Stomach smooth muscle (tissue), 2 donors: ENCODE measurements at regions not wholly inside any gene's neighbourhood (a gene's known extent, or its start where the extent isn't known, plus 50 kb on each side); places are given as distances from the start of the nearest gene placed in this dataset.

ENCODE experiments used
- H3K27ac ChIP-seq: one replicate; pipeline ENCODE4 v1.7.0; 2013; ENCODE audit warnings: mild to moderate bottlenecking, low read length, inconsistent platforms
- H3K27me3 ChIP-seq, 2 donors: one replicate each; pipeline ENCODE4 v1.7.0; 2013; ENCODE audit warnings: low read length in 2 of 2; ENCODE audit not compliant: insufficient read depth in 2 of 2, control insufficient read depth in 1 of 2
- H3K36me3 ChIP-seq, 2 donors: one replicate each; pipeline ENCODE4 v1.7.0; 2013; ENCODE audit warnings: low read length in 2 of 2; ENCODE audit not compliant: control insufficient read depth in 2 of 2, insufficient read depth in 2 of 2
- H3K4me1 ChIP-seq: one replicate; pipeline ENCODE4 v1.7.0; 2013; ENCODE audit warnings: low read length; ENCODE audit not compliant: control insufficient read depth, insufficient read depth
- H3K4me3 ChIP-seq, 2 donors: one replicate each; pipeline ENCODE4 v1.7.0; 2013; ENCODE audit warnings: low read length in 2 of 2
- H3K9ac ChIP-seq, 2 donors: one replicate each; pipeline ENCODE4 v1.7.0; 2013; ENCODE audit warnings: low read length in 2 of 2, mild to moderate bottlenecking in 1 of 2
- H3K9me3 ChIP-seq, 2 donors: one replicate each; pipeline ENCODE4 v1.7.0; 2013; ENCODE audit warnings: low read length in 2 of 2; ENCODE audit not compliant: control insufficient read depth in 2 of 2
- donor health status: healthy.
- donor health status: Pancreatic carcinoma.

GRCh38 chr6:50272611-50273010 lies 222.9 kb upstream of the DEFB112 start:
- H3K9me3 ChIP-seq, result no peaks in the 10 kb centered on the region

GRCh38 chr6:50276771-50277261 lies 227.1 kb upstream of the DEFB112 start:
- Histone ChIP-seq H3K27ac (no peak overlapping the region), H3K4me3 (no peak overlapping the region), H3K27me3 (no peaks in the 10 kb centered on the region), H3K9me3 (no peaks in the 10 kb centered on the region), H3K4me1 (no peaks in the 10 kb centered on the region), H3K36me3 (no peaks in the 10 kb centered on the region), H3K9ac (no peak overlapping the region)

More at GRCh38 chr6:50272611-50273010, 222.9 kb upstream of the DEFB112 start:
- Histone ChIP-seq H3K9ac (no peak overlapping the region), H3K27ac (no peak overlapping the region), H3K4me1 (no peaks in the 10 kb centered on the region), H3K27me3 (no peaks in the 10 kb centered on the region), H3K36me3 (no peaks in the 10 kb centered on the region), H3K4me3 (no peak overlapping the region)

GRCh38 chr6:50277774-50278173 lies 228.0 kb upstream of the DEFB112 start:
- H3K9ac ChIP-seq, result no peak overlapping the region
- H3K4me1 ChIP-seq, result no peaks in the 10 kb centered on the region
- no peak overlapping the region for H3K4me3 ChIP-seq
- no peaks in the 10 kb centered on the region for H3K9me3 ChIP-seq
- H3K36me3 ChIP-seq, result no peaks in the 10 kb centered on the region
- H3K27me3 ChIP-seq, result no peaks in the 10 kb centered on the region
- H3K27ac ChIP-seq, result no peak overlapping the region

- Histone ChIP-seq H3K27me3 (no peaks in the 10 kb centered on the region), H3K9ac (no peak overlapping the region), H3K4me1 (no peaks in the 10 kb centered on the region), H3K27ac (no peak overlapping the region), H3K9me3 (no peaks in the 10 kb centered on the region), H3K4me3 (peak overlapping the region in 1 of 2 donors; percentile 10), H3K36me3 (no peaks in the 10 kb centered on the region)
These were observed 228.9 kb upstream of the DEFB112 start for GRCh38 chr6:50278663-50279062.

- Histone ChIP-seq H3K4me1 (no peaks in the 10 kb centered on the region), H3K27ac (no peak overlapping the region), H3K9me3 (no peaks in the 10 kb centered on the region), H3K9ac (no peak overlapping the region), H3K27me3 (no peaks in the 10 kb centered on the region), H3K36me3 (no peaks in the 10 kb centered on the region), H3K4me3 (no peak overlapping the region)
These were observed 236.0 kb upstream of the DEFB112 start for GRCh38 chr6:50285735-50286134.

GRCh38 chr6:50288241-50288640 lies 238.5 kb upstream of the DEFB112 start:
- H3K27ac ChIP-seq, result no peak overlapping the region
- no peaks in the 10 kb centered on the region for H3K9me3 ChIP-seq
- H3K4me3 ChIP-seq, result no peak overlapping the region
- H3K4me1 ChIP-seq, result no peaks in the 10 kb centered on the region
- H3K27me3 ChIP-seq, result no peaks in the 10 kb centered on the region
- no peaks in the 10 kb centered on the region for H3K36me3 ChIP-seq
- H3K9ac ChIP-seq, result no peak overlapping the region

- Histone ChIP-seq H3K9me3 (no peaks in the 10 kb centered on the region), H3K27ac (no peak overlapping the region), H3K36me3 (no peaks in the 10 kb centered on the region), H3K4me3 (no peak overlapping the region), H3K4me1 (no peaks in the 10 kb centered on the region), H3K27me3 (no peaks in the 10 kb centered on the region), H3K9ac (no peak overlapping the region)
These were observed 239.2 kb upstream of the DEFB112 start for GRCh38 chr6:50288881-50289280.

GRCh38 chr6:50289366-50289765 lies 239.6 kb upstream of the DEFB112 start:
- no peak overlapping the region for H3K9ac ChIP-seq
- H3K36me3 ChIP-seq, result no peaks in the 10 kb centered on the region
- no peak overlapping the region for H3K4me3 ChIP-seq
- no peaks in the 10 kb centered on the region for H3K4me1 ChIP-seq
- no peaks in the 10 kb centered on the region for H3K9me3 ChIP-seq
- H3K27me3 ChIP-seq, result no peaks in the 10 kb centered on the region
- no peak overlapping the region for H3K27ac ChIP-seq

GRCh38 chr6:50301307-50301706 lies 251.6 kb upstream of the DEFB112 start:
- H3K4me3 ChIP-seq, result no peak overlapping the region
- H3K27me3 ChIP-seq, result no peaks in the 10 kb centered on the region
- no peaks in the 10 kb centered on the region for H3K4me1 ChIP-seq
- H3K27ac ChIP-seq, result no peak overlapping the region
- H3K9me3 ChIP-seq, result no peaks in the 10 kb centered on the region
- H3K9ac ChIP-seq, result no peak overlapping the region
- H3K36me3 ChIP-seq, result no peaks in the 10 kb centered on the region

GRCh38 chr6:50305660-50306059 lies 255.9 kb upstream of the DEFB112 start:
- no peak overlapping the region for H3K27ac ChIP-seq
- H3K4me3 ChIP-seq, result no peak overlapping the region
- H3K27me3 ChIP-seq, result no peaks in the 10 kb centered on the region
- H3K4me1 ChIP-seq, result no peaks in the 10 kb centered on the region
- H3K36me3 ChIP-seq, result no peaks in the 10 kb centered on the region
- no peak overlapping the region for H3K9ac ChIP-seq
- no peaks in the 10 kb centered on the region for H3K9me3 ChIP-seq

- H3K9me3 ChIP-seq, result no peaks in the 10 kb centered on the region
- no peaks in the 10 kb centered on the region for H3K4me1 ChIP-seq
- H3K36me3 ChIP-seq, result no peaks in the 10 kb centered on the region
- H3K4me3 ChIP-seq, result no peak overlapping the region
- H3K27ac ChIP-seq, result no peak overlapping the region
- H3K9ac ChIP-seq, result no peak overlapping the region
- no peaks in the 10 kb centered on the region for H3K27me3 ChIP-seq
These were observed 268.8 kb upstream of the DEFB112 start for GRCh38 chr6:50318536-50318935.
